ENCODE measurements at regions not wholly inside any gene's neighbourhood (a gene's known extent, or its start where the extent isn't known, plus 50 kb on each side); places are given as distances from the start of the nearest gene placed in this dataset.

DNA sequence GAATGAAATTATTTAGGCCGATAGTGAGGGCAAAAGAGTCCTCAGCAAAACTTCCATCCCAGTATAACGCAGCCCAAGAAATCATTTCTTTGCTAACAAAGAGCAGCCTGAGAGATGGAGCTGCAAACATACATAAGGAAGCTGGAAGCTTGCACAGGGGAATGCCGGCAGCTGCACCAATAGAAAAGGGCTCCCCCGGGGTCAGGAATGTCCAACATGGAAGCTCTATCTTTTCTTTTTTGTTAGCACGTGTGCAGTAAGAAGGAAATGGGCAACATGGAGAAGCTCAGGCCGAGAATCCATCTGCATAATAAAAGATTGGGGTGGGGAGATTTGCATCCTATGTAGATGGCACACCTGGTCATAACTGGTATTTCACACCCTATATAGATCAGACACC, 1363.5 kb upstream of the PCDH20 start:
- Histone ChIP-seq H3K27me3 (ENCODE audit: control insufficient read depth in 1 of 2, insufficient read depth in 2 of 2, low read length in 2 of 2) (no peaks in the 10 kb centered on the region), H3K9me3 (ENCODE audit: control insufficient read depth in 1 of 2, insufficient read depth in 1 of 2, low read length in 2 of 2) (no peaks in the 10 kb centered on the region), H3K27ac (ENCODE audit: low read depth in 1 of 2, low read length in 2 of 2) (no peak overlapping the region), H3K36me3 (ENCODE audit: insufficient read depth, low read length) (no peaks in the 10 kb centered on the region), H3K4me3 (ENCODE audit: low read length) (no peak overlapping the region), H3K4me1 (ENCODE audit: insufficient read depth, low read length) (no peaks in the 10 kb centered on the region)
- Mint-ChIP-seq H3K4me3 (no peak overlapping the region), H3K27me3 (no peaks in the 10 kb centered on the region), H3K9me3 (peaks cover 2% of the 10 kb centered on the region), H3K27ac (no peak overlapping the region), H3K4me1 (ENCODE audit: low read depth) (no peaks in the 10 kb centered on the region), H3K36me3 (ENCODE audit: low read depth) (no peaks in the 10 kb centered on the region)
- TF ChIP-seq CTCF (IDR thresholded peaks at IDR 0.05) = no peak
- ATAC-seq (ENCODE audit: poor library complexity) (no peak), DNase-seq (no peak)
- intact Hi-C loops (cut with DNase I, micrococcal nuclease) = no loop called here
- CTCF ChIA-PET = no interaction called here
- POLR2A ChIA-PET = interaction anchor here (0.6 kb wide), 1 partner anchor 185 kb away, joined by 3 read pairs; no protein-coding TSS in a partner anchor

DNA sequence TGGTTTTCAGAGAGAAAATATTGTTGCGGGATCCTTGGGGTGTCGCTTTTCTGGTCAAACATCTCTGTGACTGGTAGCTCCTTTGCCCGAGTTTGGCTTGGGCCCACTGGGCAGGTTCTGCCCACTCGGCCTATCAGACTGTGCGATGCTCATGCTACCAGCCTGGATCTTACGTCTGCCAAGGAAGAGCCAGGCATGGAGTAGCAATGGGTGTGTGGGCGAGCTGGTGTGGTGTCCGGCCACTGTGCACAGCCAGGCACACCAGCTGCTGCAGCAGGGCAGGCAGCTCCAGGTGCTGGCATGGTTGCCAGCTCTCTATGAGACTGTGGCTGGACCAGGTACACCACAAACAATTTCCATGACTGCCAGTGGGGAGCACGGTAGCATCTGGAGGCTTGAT, 1351.8 kb upstream of the PCDH20 start:
- ATAC-seq (ENCODE audit: poor library complexity) = no peak
- H3K4me1 Mint-ChIP-seq (ENCODE audit: low read depth) = no peaks in the 10 kb centered on the region
- H3K4me1 ChIP-seq (ENCODE audit: insufficient read depth, low read length) = no peaks in the 10 kb centered on the region
- H3K36me3 ChIP-seq (ENCODE audit: insufficient read depth, low read length) = no peaks in the 10 kb centered on the region
- POLR2A ChIA-PET = no interaction called here
- intact Hi-C loops (cut with DNase I, micrococcal nuclease) = no loop called here
- no peak for TF ChIP-seq CTCF (IDR thresholded peaks at IDR 0.05)
- no peak overlapping the region for H3K27ac ChIP-seq (ENCODE audit: low read depth in 1 of 2, low read length in 2 of 2)
- CTCF ChIA-PET = no interaction called here
- no peak for DNase-seq
- no peaks in the 10 kb centered on the region for H3K27me3 Mint-ChIP-seq
- no peak overlapping the region for H3K4me3 Mint-ChIP-seq
- peaks cover 4% of the 10 kb centered on the region for H3K9me3 Mint-ChIP-seq
- H3K27me3 ChIP-seq (ENCODE audit: control insufficient read depth in 1 of 2, insufficient read depth in 2 of 2, low read length in 2 of 2) = no peaks in the 10 kb centered on the region
- H3K36me3 Mint-ChIP-seq (ENCODE audit: low read depth) = no peaks in the 10 kb centered on the region
- no peak overlapping the region for H3K4me3 ChIP-seq (ENCODE audit: low read length)
- no peak overlapping the region for H3K27ac Mint-ChIP-seq
- H3K9me3 ChIP-seq (ENCODE audit: control insufficient read depth in 1 of 2, insufficient read depth in 1 of 2, low read length in 2 of 2) = peaks cover 0 to 6% of the 10 kb centered on the region in 2 experiments

GRCh38 chr13:62760724-62761123, 1345.1 kb upstream of the PCDH20 start:
- Histone ChIP-seq H3K4me1 (ENCODE audit: insufficient read depth, low read length) (no peaks in the 10 kb centered on the region), H3K36me3 (ENCODE audit: insufficient read depth, low read length) (no peaks in the 10 kb centered on the region), H3K4me3 (ENCODE audit: low read length) (no peak overlapping the region), H3K27ac (ENCODE audit: low read depth in 1 of 2, low read length in 2 of 2) (no peak overlapping the region), H3K27me3 (ENCODE audit: control insufficient read depth in 1 of 2, insufficient read depth in 2 of 2, low read length in 2 of 2) (no peaks in the 10 kb centered on the region), H3K9me3 (ENCODE audit: control insufficient read depth in 1 of 2, insufficient read depth in 1 of 2, low read length in 2 of 2) (peaks cover 0 to 3% of the 10 kb centered on the region in 2 experiments)
- ATAC-seq (ENCODE audit: poor library complexity) (no peak), DNase-seq (no peak)
- Mint-ChIP-seq H3K4me3 (no peak overlapping the region), H3K36me3 (ENCODE audit: low read depth) (no peaks in the 10 kb centered on the region), H3K27ac (no peak overlapping the region), H3K4me1 (ENCODE audit: low read depth) (no peaks in the 10 kb centered on the region), H3K27me3 (no peaks in the 10 kb centered on the region), H3K9me3 (peaks cover 8% of the 10 kb centered on the region)
- POLR2A ChIA-PET = no interaction called here
- TF ChIP-seq CTCF (IDR thresholded peaks at IDR 0.05) = no peak
- intact Hi-C loops (cut with DNase I, micrococcal nuclease) = no loop called here
- CTCF ChIA-PET = no interaction called here
